Endometrial microvascular endothelial cells (primary cell): ENCODE measurements at regions not wholly inside any gene's neighbourhood (a gene's known extent, or its start where the extent isn't known, plus 50 kb on each side); places are given as distances from the start of the nearest gene placed in this dataset.

Source experiments
- in situ Hi-C: cut with HindIII; loops from 2 replicates; pipeline ENCODE4 v1.10.0; 2017; ENCODE audit warnings: low sequenced_read_pairs, low pct_unique_long_range_greater_than_20kb; ENCODE audit errors: inconsistent ontology term

DNA sequence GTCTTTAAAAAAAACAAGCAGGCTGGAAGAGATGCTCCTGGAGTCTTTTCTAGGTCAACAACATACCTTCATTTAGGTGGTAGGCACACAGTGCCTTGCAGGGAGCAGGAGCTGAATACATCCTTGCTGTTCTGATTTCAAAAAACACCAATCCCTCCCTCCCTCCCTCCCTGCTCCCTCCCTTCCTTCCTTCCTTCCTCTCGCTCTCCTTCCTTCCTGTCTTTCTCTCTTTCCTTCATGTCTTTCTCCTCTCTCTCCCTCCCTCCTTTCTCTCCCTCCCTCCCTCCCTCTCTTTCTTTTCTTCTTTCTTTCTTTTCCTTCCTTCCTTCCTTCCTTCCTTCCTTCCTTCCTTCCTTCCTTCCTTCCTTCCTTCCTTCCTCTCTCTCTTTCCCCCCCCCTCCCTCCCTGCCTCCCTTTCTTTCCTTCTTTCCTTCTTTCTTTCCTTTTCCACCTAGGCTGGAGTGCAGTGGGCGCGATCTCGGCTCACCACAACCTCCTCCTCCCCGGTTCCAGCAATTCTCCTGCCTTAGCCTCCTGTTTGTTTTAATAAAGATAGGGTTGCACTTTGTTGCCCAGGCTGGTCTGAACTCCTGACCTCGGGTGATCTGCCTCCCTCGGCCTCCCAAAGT lies 245.1 kb downstream of the MIAT start:
- in situ Hi-C loops = no loop called here

DNA sequence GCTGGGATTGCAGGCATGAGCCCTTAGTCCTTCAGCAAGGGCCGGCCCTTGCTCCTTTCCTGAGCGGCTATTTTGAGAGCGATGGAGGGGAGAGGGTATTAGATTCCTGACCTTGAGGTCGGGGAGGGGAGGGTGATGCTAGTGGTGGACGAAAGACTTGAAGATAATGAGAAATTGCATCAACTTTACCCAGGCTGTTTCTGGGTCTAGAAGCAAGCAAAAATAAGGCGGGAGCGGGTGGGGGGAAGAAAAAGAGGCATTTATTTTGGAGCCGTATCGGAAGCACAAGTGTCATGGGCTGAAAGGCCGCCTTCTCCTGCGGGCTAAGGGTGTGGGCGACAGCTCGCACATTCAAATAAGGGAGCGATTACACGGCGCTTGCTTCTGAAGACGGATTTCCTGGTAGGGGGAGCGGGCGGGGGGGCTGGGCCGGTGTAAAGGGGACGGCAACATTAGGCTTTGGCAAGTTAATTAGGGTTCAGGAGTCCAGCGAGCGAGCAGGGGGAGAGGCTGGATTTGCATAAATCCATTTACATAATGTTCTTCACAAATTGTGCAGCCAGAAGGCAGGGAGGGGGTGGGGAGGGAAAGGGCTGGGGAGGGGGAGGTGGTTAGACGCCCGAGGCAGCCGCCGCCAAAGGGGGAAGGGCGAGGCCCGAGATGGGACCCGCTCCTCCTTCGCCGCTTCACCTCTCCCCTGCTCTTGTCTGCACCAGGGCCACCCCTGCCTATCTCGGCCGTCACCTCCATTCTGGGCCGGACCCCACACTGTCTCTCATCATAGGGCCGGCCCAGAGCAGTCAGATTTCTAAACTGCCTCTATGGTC lies 245.9 kb downstream of the MIAT start:
- in situ Hi-C loops = no loop called here

DNA sequence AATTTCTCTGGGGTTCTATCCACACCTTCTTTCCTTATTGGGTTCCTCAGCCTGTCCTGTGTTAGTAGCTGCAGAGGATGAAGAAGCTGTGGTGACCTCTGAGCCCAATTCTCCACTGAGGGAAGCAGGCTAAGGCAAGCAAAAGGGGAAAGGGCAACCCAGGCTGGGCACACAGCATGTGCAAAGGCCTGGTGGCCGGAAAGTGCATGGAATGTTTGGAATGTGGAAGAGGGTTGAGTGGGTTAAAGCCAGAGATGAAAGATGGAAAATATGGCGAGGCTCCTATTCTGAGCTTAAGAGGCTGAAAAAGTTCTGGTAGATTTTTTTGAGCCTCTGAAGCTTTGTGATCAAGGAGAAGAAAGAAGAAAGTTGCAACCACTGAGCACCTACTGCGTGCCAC lies 247.1 kb downstream of the MIAT start:
- in situ Hi-C loops = no loop called here

DNA sequence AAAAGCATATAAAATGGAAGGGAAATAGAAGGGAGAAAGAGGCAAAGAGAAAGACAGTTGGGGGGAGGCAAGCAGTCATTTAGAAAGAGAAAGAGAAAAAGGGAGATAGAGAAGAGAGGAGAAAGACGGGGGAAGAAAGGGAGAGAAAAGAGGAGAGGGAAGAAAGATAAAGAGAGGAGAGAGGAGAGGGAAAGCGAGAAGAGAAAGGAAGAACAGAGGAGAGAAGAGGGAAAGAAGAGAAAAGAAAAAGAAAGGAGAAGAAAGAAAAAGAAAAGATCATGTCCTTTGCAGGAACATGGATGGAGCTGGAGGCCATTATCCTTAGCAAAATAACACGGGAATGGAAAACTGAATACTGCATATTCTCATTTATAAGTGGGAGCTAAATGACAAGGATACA lies 247.7 kb downstream of the MIAT start:
- in situ Hi-C loops = no loop called here

DNA sequence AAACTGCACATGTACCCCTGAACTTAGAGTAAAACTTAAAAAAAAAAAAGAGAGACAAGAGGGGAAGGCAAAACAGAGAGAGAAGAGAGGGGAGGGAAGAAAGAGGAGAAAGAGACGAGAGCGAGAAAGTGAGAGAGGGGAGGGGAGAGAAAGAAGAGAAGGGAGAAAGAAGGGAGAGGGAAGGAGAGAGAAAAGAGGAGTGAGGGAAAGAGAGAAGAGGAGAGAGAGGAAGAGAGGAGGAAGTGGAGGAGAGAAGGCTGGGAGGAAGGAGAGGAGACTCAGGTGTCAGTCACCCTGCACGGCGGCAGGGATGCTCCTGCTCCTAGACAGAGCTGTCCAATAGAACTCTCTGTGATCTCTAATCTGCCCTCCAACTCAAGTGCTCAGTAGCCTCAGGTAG lies 248.3 kb downstream of the MIAT start:
- in situ Hi-C loops = no loop called here

DNA sequence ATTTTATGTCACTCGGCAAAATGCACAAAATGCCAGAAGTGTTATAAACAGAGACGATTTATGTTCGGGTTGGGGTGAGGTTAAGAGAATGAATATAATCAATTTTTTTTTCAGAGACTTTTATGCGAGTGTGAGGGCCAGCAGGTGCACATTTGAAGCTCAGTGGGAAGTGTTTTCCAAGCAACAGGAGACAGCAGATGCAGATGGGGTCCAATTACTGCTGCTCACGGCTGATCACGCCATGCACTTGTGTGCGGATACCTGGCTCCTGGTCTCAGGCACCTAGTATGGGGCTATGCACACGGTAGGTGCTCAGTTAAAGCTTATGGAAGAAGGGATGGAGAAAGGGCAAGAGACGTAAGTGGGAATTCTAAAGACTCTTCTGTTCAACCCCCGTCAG lies 249.1 kb downstream of the MIAT start:
- in situ Hi-C loops = no loop called here

DNA sequence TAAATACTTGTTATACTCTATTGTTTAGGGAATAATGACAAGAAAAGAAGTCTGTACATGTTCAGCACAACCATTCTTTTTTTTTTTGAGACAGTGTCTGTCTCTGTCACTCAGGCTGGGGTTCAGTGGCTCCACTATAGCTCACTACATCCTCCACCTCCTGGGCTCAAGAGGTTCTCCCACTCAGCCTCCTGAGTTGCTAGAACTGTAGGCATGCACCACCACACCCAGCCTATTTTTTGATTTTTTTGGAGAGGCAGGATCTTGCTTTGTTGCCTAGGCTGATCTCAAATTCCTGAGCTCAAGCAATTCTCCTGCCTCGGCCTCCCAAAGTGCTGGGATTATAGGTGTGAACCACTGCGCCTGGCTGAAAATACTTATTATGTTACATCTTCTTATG lies 250.0 kb downstream of the MIAT start:
- in situ Hi-C loops = no loop called here

DNA sequence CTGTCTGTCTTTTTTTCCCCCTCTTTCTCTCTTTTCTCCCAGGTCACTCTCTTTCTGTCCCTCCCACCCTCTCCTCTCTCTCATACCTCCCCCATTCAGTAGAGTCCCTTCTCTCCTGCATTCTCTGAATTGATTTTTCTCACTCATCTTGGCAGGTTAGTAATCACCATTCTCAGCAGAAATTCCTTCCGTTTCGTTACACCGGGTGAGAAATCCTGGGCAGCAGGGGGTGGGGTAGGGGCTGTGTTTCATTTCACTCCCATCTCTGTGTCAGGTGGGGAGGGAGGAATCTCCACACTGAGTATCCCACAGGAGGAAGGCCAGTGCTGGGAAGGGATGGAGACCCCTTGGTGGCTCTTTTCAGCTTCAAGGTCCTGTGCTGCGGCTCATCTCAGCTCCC lies 253.5 kb downstream of the MIAT start:
- in situ Hi-C loops = no loop called here

DNA sequence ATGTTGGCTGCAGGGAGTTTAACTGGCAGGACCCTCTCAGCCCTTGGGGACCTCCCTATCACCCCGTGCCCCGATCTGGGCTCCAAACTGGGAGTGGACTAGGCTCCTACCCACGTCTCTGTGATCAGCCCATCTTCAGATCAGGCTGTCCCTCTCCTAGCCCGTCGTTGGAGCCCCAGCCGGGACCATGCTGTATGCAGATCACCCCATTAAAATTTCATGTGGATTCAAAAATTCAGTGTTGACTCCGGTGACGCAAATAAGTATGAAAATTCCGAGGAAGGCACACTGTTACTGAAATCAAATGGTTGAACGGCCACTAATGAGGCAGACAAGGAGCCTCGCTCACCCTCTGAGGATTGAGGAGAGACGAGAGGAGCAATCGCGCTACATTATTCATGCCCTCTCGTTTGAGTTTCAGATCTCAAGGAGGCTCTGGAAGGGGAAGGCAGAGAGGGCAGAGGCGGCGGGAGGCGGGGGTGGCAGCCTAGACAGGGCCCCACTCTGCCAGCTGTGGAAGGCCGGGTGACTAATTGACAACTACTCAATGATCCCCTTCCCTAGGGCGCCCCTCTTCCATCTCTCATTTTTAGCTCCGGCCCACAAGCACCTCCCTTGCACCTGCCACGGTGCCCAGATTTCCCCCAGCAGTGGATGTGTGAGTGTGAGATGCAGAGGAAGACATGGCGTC lies 255.4 kb downstream of the MIAT start:
- in situ Hi-C loops = no loop called here

DNA sequence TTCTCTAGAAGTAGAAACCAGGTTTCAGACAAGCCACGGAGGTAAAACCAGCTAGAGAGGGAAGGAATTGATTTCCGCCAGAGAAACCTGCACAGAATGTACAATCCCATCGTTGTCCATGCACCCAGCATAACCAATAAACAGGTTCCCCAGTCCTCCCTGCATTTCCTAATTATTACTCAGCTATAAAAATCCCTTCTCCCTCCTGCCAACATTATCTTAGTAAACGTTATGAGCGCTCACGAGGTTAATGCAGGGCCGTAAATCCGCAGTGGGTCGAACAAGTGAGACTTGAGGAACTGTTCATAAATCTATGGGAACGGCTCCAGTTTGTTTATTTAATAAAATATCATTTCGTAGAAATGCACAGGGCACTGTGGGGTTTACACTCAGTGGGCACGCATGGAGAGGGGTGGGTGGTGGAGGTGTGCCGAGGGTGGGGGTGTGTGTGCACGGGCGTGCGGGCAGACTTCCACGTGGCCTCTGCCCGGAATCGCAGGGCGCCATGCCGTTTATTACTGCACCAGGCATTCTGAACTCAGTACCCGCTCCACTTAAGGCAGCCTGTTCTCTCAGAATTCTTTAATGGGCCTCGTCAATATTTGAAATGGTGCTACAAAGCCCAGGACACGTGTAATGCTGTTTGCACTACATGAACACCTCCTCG lies 257.3 kb downstream of the MIAT start:
- in situ Hi-C loops = no loop called here

DNA sequence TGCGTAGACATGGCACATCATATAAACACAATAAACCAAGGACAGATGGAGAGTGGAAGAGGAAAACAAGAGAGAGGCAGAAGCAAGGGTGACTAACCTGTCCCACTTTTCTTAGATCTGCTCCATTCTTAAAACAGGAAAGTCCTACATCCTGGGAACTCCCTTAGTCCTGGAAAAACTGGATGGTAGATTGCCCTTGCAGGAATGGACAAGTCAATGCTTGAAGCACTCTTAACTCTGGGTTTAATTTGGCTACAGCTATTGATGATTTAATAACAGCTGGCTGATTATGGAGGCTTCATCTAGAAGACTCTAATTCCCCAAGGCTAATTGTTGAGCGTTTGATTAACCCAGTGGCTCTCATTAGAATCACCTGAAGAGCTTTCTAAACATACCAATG lies 258.8 kb downstream of the MIAT start:
- in situ Hi-C loops = no loop called here

DNA sequence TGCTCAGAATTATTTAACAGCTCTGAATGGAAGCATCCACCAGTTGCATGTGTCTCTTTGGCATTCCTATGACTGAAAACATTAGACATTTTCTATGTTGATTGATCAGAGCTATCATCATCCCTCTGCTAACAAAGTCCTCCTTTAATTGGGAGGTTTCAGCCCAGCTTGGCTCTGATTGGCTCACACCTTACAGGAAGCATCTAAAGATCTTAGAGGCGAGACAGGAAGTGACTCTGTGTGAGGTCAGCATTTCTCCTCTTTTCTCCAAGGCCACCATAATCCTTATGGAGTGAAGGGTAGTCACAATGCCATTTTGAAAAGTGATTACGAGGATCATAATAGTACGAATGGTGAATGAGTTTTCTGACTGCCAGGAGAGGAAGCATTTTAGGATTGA lies 260.8 kb downstream of the MIAT start:
- in situ Hi-C loops = no loop called here

DNA sequence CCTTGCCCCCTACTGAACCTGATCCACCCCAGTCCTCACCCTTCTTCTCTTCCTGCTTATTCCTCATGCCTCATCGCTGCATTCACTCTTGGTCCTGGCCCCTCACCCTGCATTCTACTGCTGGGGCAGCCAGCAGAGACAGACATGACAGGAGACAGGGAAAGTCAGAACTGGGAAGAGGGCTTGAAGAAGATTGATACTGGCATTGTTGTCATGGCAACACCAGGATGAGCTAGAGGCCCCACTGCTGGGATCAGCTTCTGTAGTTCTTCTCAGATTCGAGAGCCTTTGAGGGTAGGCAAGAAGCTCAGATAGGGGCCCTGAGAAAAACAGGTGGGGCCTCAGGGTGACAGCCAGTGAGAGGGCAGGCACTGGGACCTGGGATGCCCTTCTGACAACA lies 264.3 kb downstream of the MIAT start:
- in situ Hi-C loops = no loop called here

DNA sequence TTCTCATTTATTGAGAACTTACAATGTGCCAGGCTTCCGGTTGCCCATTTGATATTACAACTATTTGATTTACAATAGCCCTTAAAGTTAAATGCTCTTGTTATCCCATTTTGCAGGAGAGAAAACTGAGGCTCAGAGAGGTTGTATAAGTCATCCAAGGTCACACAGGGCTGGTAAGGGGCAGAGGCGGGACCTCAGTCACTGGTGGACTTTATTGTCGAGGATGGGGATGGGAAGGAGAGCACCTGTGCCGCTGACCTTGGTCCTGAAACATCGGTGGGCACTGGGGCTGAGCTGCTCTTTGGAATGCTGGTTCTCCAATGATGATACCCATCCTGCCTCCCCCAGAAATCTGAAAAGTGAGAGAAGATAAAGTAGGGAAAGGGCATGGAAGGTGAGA lies 265.4 kb downstream of the MIAT start:
- in situ Hi-C loops = no loop called here

DNA sequence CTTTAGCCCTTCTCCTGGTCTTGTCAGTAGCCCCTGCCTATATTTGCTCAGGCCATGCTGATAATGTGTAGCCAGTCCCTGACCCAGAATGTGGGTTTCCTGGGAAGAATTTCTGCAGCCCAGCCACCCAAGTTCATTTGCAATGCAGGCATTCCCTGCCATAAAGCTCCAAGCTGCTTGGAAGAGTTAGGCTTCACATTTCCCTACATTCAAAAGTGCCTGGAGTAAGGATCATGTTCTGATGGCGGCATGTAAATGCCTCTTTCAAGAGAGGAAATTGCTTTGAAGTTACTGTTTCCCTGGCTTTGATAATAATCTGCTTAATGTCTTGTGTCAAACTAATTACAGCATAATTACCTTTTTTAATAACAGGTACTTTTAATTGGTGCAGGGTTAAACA lies 266.1 kb downstream of the MIAT start:
- in situ Hi-C loops = no loop called here

DNA sequence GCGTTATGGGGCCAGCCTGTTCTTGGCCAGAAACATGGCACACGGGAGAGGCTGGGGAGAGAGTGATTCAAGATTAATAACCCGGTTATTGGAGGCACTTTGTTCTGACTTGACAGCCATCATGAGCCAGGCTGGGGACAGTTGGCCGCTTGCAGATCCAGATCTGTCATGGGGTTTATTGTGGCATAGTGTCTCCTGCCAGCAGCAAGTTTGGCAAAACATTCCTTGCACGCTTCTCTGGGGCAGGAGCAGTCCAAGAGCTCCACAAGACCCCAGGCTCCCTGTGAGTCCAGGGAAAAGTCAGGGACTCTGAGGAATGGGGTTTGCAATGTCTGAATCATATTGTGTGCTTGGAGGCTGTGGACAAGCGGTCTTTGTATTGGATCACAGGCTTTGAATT lies 270.4 kb downstream of the MIAT start:
- in situ Hi-C loops = no loop called here

DNA sequence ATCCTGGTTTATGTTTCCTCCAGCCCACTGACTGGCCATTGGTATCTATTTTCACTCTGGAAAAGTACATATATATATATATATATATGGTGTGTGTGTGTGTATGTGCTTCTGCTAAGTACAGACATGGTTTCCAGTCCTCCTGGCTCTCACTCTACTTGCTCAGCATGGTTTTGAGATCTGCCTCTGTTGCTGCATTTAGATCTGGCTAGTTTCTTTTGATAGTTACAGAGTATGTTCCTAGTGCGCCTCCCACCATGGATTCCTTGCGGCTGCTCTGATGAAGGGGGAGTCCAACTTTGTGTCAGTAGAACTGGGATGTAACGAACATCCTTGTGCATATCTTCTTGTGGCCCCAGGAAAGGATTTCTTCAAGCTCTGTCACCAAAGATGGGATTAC lies 274.1 kb downstream of the MIAT start:
- in situ Hi-C loops = no loop called here

DNA sequence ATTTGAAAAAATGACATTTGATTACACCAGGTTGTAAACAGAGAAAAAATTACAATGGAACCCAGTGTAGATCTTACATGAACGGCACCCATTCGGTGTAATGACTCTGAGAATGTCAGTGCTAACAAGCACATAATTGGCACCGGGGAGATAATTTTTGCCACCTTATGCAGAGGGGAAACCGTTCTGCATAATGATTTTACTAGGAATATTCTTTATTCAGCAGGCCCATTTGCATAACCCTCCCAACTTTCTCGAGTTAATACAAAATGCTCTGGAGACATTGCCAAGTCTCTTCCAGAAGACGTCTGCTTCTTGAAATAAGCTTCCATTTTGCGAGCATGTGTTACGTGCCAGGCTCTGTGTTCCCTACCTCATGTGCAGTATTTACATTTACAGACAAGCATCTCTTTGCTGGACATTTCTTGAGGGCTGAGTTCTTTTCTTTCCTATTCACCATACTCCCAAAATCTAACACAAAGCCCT lies 275.8 kb downstream of the MIAT start:
- in situ Hi-C loops = no loop called here

DNA sequence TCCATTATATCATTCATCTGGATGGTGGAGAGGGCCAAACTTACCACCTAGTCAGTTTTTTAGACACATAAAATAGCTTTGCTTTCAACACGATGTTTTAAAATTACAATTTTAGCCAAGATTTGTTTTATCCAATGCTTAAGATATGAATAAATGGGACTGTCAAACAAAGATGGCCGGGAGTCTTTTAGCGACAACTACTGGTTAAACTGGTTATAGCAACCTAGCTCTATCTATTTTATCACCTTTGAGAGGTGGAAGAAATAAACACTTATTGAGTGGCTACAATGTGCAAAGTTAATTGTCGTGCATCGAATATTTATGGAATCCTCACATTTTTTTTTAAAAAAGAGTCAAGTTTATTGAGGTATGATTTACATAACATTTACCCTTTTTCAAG lies 279.8 kb downstream of the MIAT start:
- in situ Hi-C loops = no loop called here

DNA sequence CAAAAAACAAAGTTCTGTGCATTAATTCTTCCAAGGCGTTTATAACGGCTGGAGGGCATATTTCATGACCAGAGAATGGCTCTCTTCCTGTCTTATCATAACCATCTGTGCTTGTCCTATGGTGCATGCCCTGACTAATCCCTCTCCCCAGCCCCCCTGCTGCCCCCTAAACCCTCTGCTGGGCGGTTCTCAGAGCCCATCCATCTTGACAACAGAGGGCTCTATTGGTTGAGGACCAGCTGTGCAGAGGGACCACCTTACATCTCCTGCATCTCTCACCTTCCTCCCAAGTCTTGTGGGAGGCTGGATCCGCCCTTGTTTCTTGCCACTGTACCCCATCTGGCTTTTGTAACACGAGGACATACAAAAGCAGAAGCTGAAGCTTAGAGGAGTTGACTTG lies 282.1 kb downstream of the MIAT start:
- in situ Hi-C loops = no loop called here
